RKO (cell line): ENCODE measurements at regions not wholly inside any gene's neighbourhood (a gene's known extent, or its start where the extent isn't known, plus 50 kb on each side); places are given as distances from the start of the nearest gene placed in this dataset.
"Not testable (repeated sequence)": the region's sequence is repeated elsewhere in the genome, so short reads cannot be mapped to it uniquely, and the experiment has no call there.

Experiments used
- DNase-seq: peaks from one replicate; pipeline ENCODE4 v3.0.0-alpha.2; 2016; ENCODE audit warnings: low spot score

DNA sequence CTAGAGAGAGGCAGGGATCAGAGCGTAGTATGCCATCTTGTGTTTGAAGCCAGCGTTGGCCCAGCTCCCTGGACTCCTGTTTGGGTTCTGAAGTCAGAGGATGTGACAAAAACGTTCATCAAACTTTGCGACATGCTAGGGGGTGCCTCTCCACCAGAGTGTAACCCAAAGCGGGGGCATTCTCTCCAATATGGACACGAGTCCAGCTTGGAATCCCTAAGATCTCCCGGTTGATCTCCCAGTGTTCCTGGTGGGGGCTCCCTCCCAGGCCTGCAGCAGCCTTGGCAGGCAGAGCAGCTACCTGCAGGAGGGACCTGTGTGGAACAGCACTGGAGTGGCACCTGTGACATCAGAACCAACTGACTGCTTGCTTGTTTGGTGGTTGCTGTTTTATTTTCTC is 218.8 kb upstream of the ECI2 start:
- DNase-seq = no peak

GRCh38 chr6:4352731-4353130 is 217.4 kb upstream of the ECI2 start:
- DNase-seq = no peak

- DNase-seq = no peak
Measured at GRCh38 chr6:4352322-4352669, 216.9 kb upstream of the ECI2 start.

- peak; percentile 81 for DNase-seq
Measured at GRCh38 chr6:4351520-4352321, 216.3 kb upstream of the ECI2 start.

- DNase-seq = no peak
Measured at GRCh38 chr6:4350567-4351519, 215.5 kb upstream of the ECI2 start.

- no peak for DNase-seq
Measured at GRCh38 chr6:4349931-4350330, 214.6 kb upstream of the ECI2 start.

DNA sequence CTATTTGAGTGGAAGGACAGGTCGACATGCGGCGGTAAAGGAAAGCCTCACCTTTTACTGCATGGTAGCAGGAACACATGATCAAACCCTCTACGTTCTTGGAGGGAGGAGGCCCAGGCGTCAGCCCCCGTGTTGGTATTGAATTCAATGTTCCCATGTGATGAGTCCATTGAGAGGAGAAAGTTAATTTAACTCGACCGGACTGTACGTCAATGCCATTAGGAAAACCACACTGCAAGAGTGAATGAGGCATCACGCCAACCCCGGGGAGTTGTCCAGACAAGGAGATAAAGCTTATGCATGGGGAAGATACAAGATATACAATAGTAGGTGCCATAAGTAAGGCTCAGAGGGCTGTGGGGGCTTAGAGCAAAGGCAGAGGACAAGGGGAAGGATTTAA is 213.9 kb upstream of the ECI2 start:
- DNase-seq = no peak

- no peak for DNase-seq
Measured at GRCh38 chr6:4348462-4349112, 213.2 kb upstream of the ECI2 start.

DNA sequence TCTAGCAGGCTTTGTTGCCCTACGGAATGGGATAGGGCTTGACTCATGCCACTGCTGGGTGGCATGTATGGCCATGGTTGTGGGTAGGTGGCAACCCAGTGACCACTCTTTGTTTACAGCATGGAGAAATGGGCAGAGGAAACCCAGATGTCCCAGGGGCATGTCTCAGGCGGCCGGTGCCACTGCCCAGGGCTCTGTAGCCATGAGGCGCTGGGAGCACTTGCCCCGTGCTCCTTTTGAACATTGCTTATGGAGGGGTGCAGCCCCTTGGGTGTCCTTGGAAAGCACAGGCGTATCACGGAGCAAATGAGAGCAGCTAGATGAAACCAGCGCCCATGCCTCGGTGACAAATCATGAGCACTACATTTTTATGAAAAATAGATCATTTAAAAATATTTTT is 212.5 kb upstream of the ECI2 start:
- DNase-seq = no peak

DNA sequence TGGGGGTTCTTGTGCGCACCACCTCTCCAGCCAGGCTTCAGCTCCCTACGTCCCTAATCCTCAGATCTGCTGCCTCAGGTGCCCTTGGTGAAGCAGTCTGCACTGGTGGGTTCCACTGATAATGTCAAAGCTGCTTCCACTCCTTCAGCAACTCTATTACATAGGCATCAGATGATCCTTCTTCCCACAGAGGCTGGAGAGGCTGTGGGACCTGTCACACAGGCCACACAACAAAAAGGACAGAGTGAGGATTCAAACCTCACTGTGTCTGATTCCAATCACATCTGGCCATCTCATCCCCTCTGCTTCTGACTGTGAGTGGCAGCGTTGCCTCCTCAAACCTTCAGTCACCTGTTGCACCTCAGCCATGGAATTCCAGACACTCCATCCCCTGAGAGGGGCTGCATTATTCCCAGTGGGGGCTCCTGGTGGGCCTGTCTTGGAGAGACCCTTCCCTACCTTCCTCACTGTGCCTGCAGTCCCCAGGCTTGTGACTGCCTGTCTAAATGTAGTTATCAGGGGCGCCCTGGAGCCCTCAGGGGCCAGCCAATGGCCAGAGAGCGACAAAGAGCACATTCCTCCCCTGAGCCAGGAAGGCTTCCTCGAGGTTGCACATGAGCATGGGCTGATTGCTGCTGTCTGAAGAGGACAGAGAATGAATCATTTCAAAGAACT is 211.4 kb upstream of the ECI2 start:
- no peak for DNase-seq

- no peak for DNase-seq
Measured at GRCh38 chr6:4345543-4345942, 210.2 kb upstream of the ECI2 start.

GRCh38 chr6:4344317-4344899 is 209.0 kb upstream of the ECI2 start:
- peak; percentile 8 for DNase-seq

GRCh38 chr6:4342407-4343137 is 207.2 kb upstream of the ECI2 start:
- DNase-seq = no peak

DNA sequence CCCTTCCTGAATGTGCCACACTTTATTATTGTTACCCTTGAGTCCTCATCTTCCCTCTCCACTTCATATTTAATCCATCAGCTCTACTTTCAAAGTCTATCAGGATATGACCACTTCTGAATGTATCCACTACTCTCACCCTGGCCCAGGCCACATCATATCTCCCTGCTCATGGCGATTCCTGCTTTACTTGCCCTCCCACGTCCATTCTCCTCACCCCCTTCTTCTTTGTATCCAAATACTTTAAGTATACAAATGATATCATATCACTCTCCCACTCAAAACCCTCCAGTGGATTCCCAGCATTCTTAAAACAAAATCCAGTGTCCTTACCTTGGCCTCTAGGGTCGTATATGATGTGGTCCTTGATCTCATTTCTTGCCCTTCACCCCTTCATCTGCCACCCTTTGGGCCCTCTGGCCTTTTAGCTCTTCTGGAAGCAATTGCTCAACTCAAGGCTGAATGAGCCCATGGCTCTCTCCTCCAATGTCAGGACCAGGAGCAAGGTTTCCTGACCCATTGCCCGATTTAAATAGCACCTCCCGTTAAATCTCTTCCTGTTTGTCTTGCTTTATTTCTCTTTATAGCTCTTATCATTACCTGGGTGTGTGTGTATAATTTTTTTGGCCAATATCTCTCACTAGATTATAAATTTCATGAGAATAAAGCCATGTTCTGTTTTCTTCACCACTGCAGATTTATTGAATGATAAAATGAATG is 205.9 kb upstream of the ECI2 start:
- no peak for DNase-seq

DNA sequence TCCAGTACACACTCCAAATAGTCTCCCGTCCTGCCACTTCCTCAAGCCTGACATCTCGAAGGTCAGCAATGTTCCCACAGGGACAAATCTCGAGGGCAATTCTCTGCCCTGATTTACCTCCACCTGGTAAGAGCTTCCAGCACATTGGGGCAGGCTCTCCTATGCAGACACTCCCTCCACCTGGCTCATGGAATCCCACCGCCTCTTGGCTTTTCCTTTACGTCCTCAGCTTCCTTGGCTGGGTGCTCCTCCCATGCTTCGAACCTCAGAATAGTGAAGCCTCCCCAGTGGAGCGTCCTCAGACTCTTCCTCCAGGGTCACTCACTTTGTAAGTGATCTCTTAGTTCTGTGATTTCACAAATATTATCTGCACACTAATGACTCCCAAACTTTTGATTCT is 205.2 kb upstream of the ECI2 start:
- no peak for DNase-seq

DNA sequence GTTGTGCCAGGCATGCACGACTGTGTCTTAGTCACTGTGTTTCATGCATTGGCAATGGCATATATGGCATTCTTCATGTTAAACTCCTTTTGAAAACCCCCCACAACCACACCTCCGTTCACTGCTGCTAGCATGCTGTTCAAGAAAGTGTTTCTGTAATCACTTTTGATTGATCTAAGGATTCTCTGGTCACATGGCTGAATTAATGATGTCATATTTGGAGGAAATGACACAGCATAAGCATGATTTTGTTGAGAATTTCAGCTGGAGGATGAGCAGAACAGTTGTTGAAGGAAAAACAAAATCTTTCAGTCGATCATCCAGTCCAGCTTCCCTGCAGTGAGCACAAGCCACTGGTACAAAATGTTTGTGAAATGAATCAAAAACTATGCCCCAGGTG is 203.5 kb upstream of the ECI2 start:
- DNase-seq = no peak

DNA sequence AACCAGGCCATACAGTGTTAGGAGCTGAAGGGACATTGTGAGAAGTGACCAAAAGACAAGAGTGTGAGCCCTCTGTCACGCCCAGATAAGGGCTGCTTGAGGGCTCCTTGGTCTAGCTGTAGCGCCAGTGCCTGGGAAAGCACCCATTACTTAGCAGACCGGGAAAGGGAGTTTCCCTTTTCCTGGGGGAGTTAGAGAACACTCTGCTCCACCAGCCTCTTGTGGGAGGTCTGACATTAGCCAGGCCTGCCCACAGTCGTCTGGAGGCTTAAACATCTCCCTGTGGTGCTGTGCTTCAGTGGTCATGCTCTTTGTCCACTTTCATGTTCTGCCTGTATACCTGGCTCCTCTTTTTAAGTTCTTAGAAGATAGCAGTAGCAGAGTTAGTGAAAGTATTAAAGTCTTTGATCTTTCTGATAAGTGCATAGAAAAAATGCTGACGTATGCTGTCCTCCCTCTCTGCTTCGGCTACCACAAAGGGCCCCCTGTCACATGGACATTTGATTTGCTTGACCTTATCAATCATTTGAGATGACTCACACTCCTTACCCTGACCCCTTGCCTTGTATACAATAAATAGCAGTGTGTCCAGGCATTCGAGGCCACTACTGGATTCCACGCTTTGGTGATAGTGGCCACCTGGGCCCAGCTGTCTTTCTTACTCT is 201.5 kb upstream of the ECI2 start:
- DNase-seq = no peak

- DNase-seq = no peak
Measured at GRCh38 chr6:4336084-4336483, 200.7 kb upstream of the ECI2 start.

GRCh38 chr6:4334158-4334740 is 198.9 kb upstream of the ECI2 start:
- not testable (repeated sequence) for DNase-seq

DNA sequence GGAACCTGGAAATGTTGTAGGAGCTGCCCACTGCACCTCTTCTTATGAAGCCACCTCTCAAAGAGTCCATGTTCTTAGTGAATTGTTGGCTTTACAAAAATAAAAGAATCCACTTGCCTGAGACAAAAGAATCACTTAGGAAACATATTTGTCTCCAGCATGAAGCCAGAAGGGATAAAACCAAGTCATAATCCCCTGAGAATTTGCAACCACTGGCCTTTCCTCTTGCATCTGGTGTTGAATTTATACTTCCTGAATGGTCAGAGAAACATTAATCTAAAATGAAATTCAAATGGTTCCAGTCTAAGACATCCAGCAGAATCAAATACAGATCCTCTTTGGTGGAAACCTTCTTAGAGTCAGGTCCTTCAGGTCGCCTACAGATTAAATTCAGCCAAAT is 192.5 kb upstream of the ECI2 start:
- no peak for DNase-seq
